ENCODE measurements at regions not wholly inside any gene's neighbourhood (a gene's known extent, or its start where the extent isn't known, plus 50 kb on each side); places are given as distances from the start of the nearest gene placed in this dataset.

- TF ChIP-seq GATA2 (IDR thresholded peaks at IDR 0.05; ENCODE audit: low read depth, low read length) (no peak), GATA3 (IDR thresholded peaks at IDR 0.05; ENCODE audit: low read depth, low read length) (no peak)
Measured at GRCh38 chr7:41142904-41143473, 559.9 kb downstream of the INHBA start.
